RPMI7951 (cell line): ENCODE measurements at regions not wholly inside any gene's neighbourhood (a gene's known extent, or its start where the extent isn't known, plus 50 kb on each side); places are given as distances from the start of the nearest gene placed in this dataset.
"Not testable (repeated sequence)": the region's sequence is repeated elsewhere in the genome, so short reads cannot be mapped to it uniquely, and the experiment has no call there.

ENCODE experiments used
- DNase-seq: peaks from one replicate; pipeline ENCODE4 v3.0.0-alpha.2; 2012; ENCODE audit warnings: low read depth

GRCh38 chr19:28386066-28386465 is 826.9 kb downstream of the UQCRFS1 start:
- DNase-seq, result no peak

GRCh38 chr19:28377077-28377476 is 835.9 kb downstream of the UQCRFS1 start:
- DNase-seq, result no peak

GRCh38 chr19:28374971-28375370 is 838.0 kb downstream of the UQCRFS1 start:
- DNase-seq, result no peak

GRCh38 chr19:28372576-28373247 is 840.2 kb downstream of the UQCRFS1 start:
- DNase-seq, result no peak

DNA sequence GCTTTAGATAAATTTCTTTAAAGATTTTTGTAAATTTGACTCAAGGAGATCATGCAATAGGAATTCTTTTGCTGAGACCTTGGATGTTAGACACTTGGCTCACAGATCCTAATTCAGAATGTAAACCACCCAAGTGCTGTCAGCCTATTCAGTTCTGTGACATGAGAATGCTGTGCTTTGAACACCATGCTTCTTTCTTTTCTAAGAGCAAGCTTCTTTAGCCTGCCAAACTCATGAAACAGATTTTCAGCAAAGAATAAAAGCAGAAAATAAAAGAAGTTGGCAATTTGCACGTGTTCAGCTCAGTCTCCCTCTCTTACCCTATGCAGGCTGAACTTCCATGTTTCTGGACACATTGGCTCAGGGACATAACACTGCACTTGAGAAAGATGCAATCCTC is 845.8 kb downstream of the UQCRFS1 start:
- DNase-seq, result no peak

DNA sequence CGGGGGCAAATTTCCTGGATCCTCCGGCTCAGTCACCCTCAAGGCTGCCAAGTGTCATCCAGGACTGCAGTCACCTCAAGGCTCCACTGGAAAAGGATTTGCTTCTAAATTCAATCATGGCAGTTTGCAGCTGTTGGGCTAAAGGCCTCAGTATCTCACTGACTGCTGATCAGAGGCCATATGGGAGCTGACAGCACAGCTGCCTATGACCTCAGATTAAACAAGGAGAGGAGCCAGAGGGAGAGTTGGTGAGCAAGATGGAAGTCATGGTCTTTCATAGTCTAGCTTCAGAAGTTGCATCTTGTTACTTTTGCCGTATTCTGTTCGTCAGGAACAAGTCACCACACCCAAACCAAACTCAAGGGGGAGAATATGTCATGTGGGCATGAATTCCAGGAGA is 849.7 kb downstream of the UQCRFS1 start:
- no peak for DNase-seq

GRCh38 chr19:28359431-28360414 is 853.2 kb downstream of the UQCRFS1 start:
- DNase-seq, result no peak

GRCh38 chr19:28358633-28359032 is 854.3 kb downstream of the UQCRFS1 start:
- DNase-seq, result no peak

DNA sequence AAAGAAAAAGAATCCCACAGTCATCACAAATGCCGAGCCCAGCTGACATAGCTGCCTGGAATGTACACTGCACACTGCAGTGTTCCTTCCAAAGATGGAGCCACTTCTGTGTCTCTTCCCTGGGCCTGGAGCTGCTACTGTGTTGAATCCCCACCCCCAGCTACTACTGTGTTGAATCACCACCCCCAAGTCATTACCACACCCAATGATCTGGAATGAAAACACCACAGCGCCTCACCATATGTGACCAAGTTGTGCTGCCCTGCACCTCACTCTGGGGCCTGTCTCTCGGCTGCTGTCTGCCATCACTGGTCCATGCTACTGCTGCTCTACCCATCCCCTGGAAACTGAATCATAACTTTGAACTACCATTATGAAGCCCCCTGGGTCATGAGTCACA is 861.2 kb downstream of the UQCRFS1 start:
- peak; percentile 55 for DNase-seq

- DNase-seq, result not testable (repeated sequence)
These were observed 861.6 kb downstream of the UQCRFS1 start for GRCh38 chr19:28351321-28351720.

GRCh38 chr19:28350673-28351072 is 862.3 kb downstream of the UQCRFS1 start:
- DNase-seq, result no peak

DNA sequence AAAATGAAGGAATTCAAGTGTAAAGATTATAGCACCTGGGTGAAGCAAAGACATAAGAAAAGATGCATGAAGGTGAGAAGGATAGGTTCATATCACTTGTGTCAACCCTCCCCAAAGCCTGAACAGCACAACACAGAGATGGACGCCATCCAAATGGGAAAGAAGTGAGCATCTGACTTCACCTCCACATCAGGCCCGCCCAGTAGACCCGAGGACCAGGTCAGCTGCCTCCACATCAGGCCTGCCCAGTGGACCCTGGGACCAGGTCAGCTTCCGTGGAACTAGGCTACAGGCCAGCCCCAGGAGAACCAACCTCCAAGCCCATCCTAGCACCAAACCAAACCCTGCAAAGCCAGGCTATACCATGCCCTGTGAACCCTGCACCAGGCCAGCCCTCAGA is 862.9 kb downstream of the UQCRFS1 start:
- DNase-seq, result no peak

DNA sequence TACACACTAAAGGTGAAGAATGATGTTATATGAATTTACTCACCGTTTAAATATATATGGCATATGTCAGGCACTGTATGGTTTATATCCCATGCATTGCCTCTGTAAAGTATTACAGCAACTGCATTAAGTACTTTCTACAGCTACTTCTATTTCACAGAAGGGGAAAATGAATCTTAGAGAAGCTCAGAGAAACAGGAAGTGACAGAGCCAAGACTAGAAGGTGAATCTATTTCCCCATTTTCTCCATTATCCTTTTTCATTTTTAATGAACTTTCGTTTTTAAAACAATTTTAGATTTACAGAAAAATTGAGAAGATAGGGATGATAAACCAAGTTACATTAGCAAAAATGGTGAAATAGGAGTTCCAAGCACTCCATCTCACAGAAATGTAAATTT is 863.3 kb downstream of the UQCRFS1 start:
- DNase-seq, result no peak

- DNase-seq, result no peak
These were observed 867.1 kb downstream of the UQCRFS1 start for GRCh38 chr19:28345811-28346210.

DNA sequence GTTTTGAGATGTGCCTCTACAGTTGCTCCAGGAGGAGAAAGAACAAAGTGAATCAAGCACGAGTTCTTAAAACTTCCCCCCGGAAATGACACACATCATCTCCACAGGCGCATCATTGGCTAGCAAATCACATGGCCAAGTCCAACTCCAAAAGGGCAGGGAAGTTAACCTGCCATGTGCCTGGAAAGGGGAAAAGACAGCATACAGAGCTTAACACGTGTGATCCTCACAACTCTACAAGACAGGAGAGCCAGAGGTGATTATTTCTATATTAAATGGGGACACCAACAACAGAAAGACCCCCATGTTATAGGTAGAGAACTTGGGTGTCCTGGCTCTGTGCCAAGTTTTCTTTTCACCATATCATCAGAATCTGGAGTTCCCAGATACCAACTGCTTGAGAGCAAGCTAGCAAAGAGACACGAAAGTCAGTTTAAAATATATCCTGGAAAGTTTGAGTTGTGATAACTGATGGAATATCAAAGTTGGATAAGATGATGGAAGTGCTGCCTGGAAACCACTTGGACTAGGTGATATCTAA is 871.1 kb downstream of the UQCRFS1 start:
- DNase-seq, result no peak

GRCh38 chr19:28334419-28334818 is 878.5 kb downstream of the UQCRFS1 start:
- no peak for DNase-seq

GRCh38 chr19:28333909-28334308 is 879.0 kb downstream of the UQCRFS1 start:
- no peak for DNase-seq

DNA sequence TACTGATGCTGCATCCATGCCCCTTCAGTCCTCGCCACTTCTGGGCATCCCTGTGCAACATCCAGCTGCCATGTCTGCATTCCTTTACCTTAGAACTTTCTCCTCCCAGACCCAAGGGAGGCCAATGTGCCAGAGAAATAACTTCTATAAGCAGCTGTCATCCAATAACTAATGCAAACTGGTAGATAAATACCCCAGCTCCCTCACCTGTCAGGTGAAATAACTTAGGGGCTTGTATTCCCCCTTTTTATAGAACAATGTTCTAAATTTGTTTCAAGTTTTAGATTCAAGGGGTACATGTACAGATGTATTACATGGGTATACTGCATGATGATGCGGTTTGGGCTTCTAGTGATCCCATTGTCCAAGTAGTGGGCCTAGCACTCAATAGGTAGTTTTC is 880.1 kb downstream of the UQCRFS1 start:
- no peak for DNase-seq

DNA sequence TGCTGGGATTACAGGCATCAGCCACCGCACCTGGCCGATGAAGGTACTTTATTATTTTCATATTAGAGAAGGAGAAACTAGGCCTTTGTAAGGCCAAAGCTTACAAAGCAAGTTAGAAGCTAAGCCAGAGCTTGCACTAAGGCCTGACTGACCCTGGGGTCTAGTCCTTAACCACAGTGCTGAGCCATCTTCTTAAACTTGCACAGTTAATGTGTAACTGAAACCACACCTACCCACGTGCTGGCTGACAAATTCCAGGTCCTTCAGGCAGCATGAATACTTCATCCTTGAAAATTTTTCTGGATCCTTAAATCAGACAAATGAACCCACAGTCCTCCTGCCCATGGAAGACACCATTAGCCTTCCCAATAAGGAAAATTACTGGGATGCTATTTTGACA is 880.6 kb downstream of the UQCRFS1 start:
- DNase-seq, result no peak

GRCh38 chr19:28331596-28331995 is 881.4 kb downstream of the UQCRFS1 start:
- DNase-seq, result no peak

GRCh38 chr19:28330831-28331230 is 882.1 kb downstream of the UQCRFS1 start:
- peak; percentile 51 for DNase-seq

DNA sequence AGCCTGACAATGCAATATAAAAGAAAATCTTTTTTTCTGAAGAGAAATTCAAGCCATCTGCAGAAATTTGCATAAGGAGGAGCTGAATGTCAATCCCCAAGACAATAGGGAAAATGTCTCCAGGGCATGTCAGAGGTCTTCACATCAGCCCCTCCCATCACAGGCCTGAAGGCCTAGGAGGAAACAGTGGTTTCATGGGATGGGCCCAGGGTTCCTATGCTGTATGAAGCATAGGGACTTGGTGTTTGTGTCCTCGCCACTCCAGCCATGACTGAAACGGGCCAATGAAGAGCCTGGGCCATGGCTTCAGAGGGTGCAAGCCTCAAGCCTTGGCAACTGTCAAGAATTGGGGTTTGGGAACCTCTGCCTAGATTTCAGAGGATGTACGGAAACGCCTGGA is 883.5 kb downstream of the UQCRFS1 start:
- DNase-seq, result no peak

DNA sequence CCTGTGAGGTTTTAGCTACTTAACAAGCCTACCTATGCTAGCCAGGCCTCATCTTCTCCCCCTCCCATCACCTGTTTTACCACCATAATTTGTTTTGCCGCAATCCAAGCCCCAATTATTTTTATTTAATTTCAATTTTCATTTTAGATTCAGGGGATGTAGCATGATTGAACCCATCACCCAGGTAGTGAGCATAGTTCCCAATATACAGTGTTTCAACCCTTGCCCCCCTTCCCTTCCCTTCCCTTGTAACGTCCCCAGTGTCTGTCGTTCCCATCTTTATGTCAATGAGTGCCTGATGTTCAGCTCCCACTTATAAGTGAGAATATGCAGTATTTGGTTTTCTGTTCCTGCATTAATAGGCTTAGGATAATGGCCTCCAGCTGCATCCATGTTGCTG is 885.0 kb downstream of the UQCRFS1 start:
- DNase-seq, result no peak
